HEK293 (cell line): ENCODE measurements at regions not wholly inside any gene's neighbourhood (a gene's known extent, or its start where the extent isn't known, plus 50 kb on each side); places are given as distances from the start of the nearest gene placed in this dataset.

Experiments used
- CTCF ChIA-PET: fragments of 350-600 bp; formaldehyde crosslinking; extraction: SDS; loops from one replicate; lab custom pipeline; 2021; ENCODE audit warnings: antibody characterized with exemption; lab: Yijun Ruan, JAX
- POLR2A ChIA-PET: fragments of 300-600 bp; formaldehyde crosslinking; extraction: SDS; loops from one replicate; lab custom pipeline; 2020; ENCODE audit warnings: antibody characterized with exemption, inconsistent platforms; lab: Yijun Ruan, JAX
- H3K27ac ChIP-seq: fragments of 200-500 bp; sonication (Bioruptor generic); 2 replicates; pipeline ENCODE4 v1.5.1; 2014; ENCODE audit warnings: low read depth, low read length, control low read depth, inconsistent platforms; ENCODE audit errors: extremely low read depth
- H3K36me3 ChIP-seq, 2 experiments: fragments of 200-500 bp in 1 of 2; sonication (Bioruptor generic) in 1 of 2; 1 replicate in 1 of 2; 2 replicates in 1 of 2; pipeline ENCODE4 v1.5.1; 2014 to 2017; ENCODE audit warnings: inconsistent platforms in 2 of 2, low read length in 2 of 2; ENCODE audit not compliant: control insufficient read depth in 2 of 2, insufficient read depth in 1 of 2
- H3K4me1 ChIP-seq: fragments of 200-500 bp; sonication (Bioruptor generic); 2 replicates; pipeline ENCODE4 v1.5.1; 2014; ENCODE audit warnings: mild to moderate bottlenecking, low read length, inconsistent platforms; ENCODE audit not compliant: control insufficient read depth, insufficient read depth
- H3K4me3 ChIP-seq: 2 replicates; pipeline ENCODE4 v1.5.1; 2011; ENCODE audit warnings: low read depth, mild to moderate bottlenecking, control low read depth, low read length, moderate library complexity
- H3K9me3 ChIP-seq: fragments of 200-500 bp; sonication (Bioruptor generic); 2 replicates; pipeline ENCODE4 v1.5.1; 2014; ENCODE audit warnings: low read depth, low read length, inconsistent platforms; ENCODE audit not compliant: control insufficient read depth, insufficient read depth
- GLIS2 ChIP-seq: fragments of 450-650 bp; formaldehyde crosslinking; IDR thresholded peaks from 2 replicates; pipeline ENCODE4 v1.5.1; 2016; ENCODE audit warnings: missing biosample characterization, missing genetic modification characterization
- HOXC10 ChIP-seq: sonication (generic); formaldehyde crosslinking; IDR thresholded peaks from 2 replicates; pipeline ENCODE4 v1.8.1; 2023; ENCODE audit warnings: mild to moderate bottlenecking, missing genetic modification reagents
- RBAK ChIP-seq: fragments of 450-650 bp; formaldehyde crosslinking; IDR thresholded peaks from 2 replicates; pipeline ENCODE4 v1.5.1; 2016; ENCODE audit warnings: missing biosample characterization, missing genetic modification characterization
- WT1 ChIP-seq: fragments of 450-650 bp; formaldehyde crosslinking; IDR thresholded peaks from 2 replicates; pipeline ENCODE4 v1.5.1; 2016; ENCODE audit warnings: missing biosample characterization, missing genetic modification characterization
- ZEB2 ChIP-seq: fragments of 450-650 bp; formaldehyde crosslinking; IDR thresholded peaks from 2 replicates; pipeline ENCODE4 v1.5.1; 2016; ENCODE audit warnings: missing biosample characterization, missing genetic modification characterization
- ZNF155 ChIP-seq: fragments of 450-650 bp; formaldehyde crosslinking; IDR thresholded peaks from 2 replicates; pipeline ENCODE4 v1.5.1; 2016; ENCODE audit warnings: missing biosample characterization, missing genetic modification characterization
- ZNF202 ChIP-seq: fragments of 450-650 bp; formaldehyde crosslinking; IDR thresholded peaks from 2 replicates; pipeline ENCODE4 v1.5.1; 2016; ENCODE audit warnings: missing biosample characterization, missing genetic modification characterization, borderline replicate concordance
- ZNF239 ChIP-seq: fragments of 450-650 bp; formaldehyde crosslinking; IDR thresholded peaks from 2 replicates; pipeline ENCODE4 v1.5.1; 2016; ENCODE audit warnings: missing biosample characterization, missing genetic modification characterization
- ZNF292 ChIP-seq: fragments of 450-650 bp; formaldehyde crosslinking; IDR thresholded peaks from 2 replicates; pipeline ENCODE4 v1.5.1; 2016; ENCODE audit warnings: low read depth, missing biosample characterization, missing genetic modification characterization, borderline replicate concordance
- ZNF488 ChIP-seq: fragments of 450-650 bp; formaldehyde crosslinking; IDR thresholded peaks from 2 replicates; pipeline ENCODE4 v1.5.1; 2016; ENCODE audit warnings: missing biosample characterization, missing genetic modification characterization
- ZNF521 ChIP-seq: fragments of 450-650 bp; formaldehyde crosslinking; IDR thresholded peaks from 2 replicates; pipeline ENCODE4 v1.5.1; 2017; ENCODE audit warnings: missing biosample characterization, mild to moderate bottlenecking, missing genetic modification characterization
- ZNF560 ChIP-seq: fragments of 450-650 bp; formaldehyde crosslinking; IDR thresholded peaks from 2 replicates; pipeline ENCODE4 v1.5.1; 2017; ENCODE audit warnings: missing biosample characterization, missing genetic modification characterization, borderline replicate concordance
- ZNF654 ChIP-seq: fragments of 450-650 bp; formaldehyde crosslinking; IDR thresholded peaks from 2 replicates; pipeline ENCODE4 v1.5.1; 2016; ENCODE audit warnings: low read depth, missing biosample characterization, missing genetic modification characterization
- ZNF76 ChIP-seq: fragments of 450-650 bp; formaldehyde crosslinking; IDR thresholded peaks from 2 replicates; pipeline ENCODE4; 2016; ENCODE audit warnings: low read depth, missing biosample characterization, missing genetic modification characterization, borderline replicate concordance
- ZSCAN30 ChIP-seq: fragments of 450-650 bp; IDR thresholded peaks from 2 replicates; pipeline ENCODE4 v1.5.1; 2018; ENCODE audit warnings: missing biosample characterization, mild to moderate bottlenecking, missing genetic modification characterization, moderate library complexity
- TF ChIP-seq, protein P1 (sequence below): fragments of 450-650 bp; formaldehyde crosslinking; IDR thresholded peaks from 2 replicates; pipeline ENCODE4 v1.5.0; 2017; ENCODE audit warnings: missing biosample characterization, missing genetic modification characterization, borderline replicate concordance
- TF ChIP-seq, protein P2 (sequence below): fragments of 450-650 bp; formaldehyde crosslinking; IDR thresholded peaks from 2 replicates; pipeline ENCODE4 v1.5.1; 2016; ENCODE audit warnings: missing biosample characterization, missing genetic modification characterization, borderline replicate concordance
- TF ChIP-seq, protein P3 (sequence below): fragments of 450-650 bp; formaldehyde crosslinking; IDR thresholded peaks from 2 replicates; pipeline ENCODE4 v1.5.1; 2016; ENCODE audit warnings: missing biosample characterization, missing genetic modification characterization
- TF ChIP-seq, protein P4 (sequence below): fragments of 450-650 bp; formaldehyde crosslinking; IDR thresholded peaks from 2 replicates; pipeline ENCODE4 v1.5.1; 2016; ENCODE audit warnings: missing biosample characterization, missing genetic modification characterization, low read depth

GRCh38 chr17:70290770-70291169, 121.4 kb downstream of the KCNJ2 start:
- H3K27ac ChIP-seq, result no peak overlapping the region
- H3K36me3 ChIP-seq, result no peaks in the 10 kb centered on the region
- H3K4me3 ChIP-seq, result no peak overlapping the region
- CTCF ChIA-PET, result no interaction called here
- no peaks in the 10 kb centered on the region for H3K9me3 ChIP-seq
- POLR2A ChIA-PET, result no interaction called here
- TF ChIP-seq, protein P1, sequence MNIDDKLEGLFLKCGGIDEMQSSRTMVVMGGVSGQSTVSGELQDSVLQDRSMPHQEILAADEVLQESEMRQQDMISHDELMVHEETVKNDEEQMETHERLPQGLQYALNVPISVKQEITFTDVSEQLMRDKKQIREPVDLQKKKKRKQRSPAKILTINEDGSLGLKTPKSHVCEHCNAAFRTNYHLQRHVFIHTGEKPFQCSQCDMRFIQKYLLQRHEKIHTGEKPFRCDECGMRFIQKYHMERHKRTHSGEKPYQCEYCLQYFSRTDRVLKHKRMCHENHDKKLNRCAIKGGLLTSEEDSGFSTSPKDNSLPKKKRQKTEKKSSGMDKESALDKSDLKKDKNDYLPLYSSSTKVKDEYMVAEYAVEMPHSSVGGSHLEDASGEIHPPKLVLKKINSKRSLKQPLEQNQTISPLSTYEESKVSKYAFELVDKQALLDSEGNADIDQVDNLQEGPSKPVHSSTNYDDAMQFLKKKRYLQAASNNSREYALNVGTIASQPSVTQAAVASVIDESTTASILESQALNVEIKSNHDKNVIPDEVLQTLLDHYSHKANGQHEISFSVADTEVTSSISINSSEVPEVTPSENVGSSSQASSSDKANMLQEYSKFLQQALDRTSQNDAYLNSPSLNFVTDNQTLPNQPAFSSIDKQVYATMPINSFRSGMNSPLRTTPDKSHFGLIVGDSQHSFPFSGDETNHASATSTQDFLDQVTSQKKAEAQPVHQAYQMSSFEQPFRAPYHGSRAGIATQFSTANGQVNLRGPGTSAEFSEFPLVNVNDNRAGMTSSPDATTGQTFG (tag by site-specific recombination), result no peak
- TF ChIP-seq HOXC10 (no peak), ZNF155 (no peak)
- peaks cover 7% of the 10 kb centered on the region; the same call in 1 of the 2 replicates for H3K4me1 ChIP-seq

DNA sequence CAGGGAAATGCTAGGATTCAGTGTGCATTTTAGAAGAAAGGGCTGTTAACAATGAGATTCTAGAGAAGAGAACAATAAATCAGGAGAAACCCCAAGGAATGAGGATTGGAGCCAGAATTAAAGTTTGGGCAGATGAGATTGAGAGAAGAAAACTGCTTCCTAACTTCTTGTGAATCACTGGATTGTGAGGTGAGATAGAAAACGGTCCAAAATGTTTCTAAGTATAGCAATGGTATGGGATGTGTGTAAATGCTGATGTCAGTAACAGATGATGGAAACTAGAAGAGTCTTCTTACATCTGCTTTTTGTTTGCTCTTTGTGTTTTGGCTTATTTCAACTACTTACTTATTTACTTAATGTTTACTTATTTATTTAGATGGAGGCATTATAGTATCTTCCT, 123.0 kb downstream of the KCNJ2 start:
- CTCF ChIA-PET, result no interaction called here
- Histone ChIP-seq H3K4me1 (peaks cover 7% of the 10 kb centered on the region; the same call in 1 of the 2 replicates), H3K9me3 (no peaks in the 10 kb centered on the region), H3K27ac (no peak overlapping the region), H3K4me3 (no peak overlapping the region), H3K36me3 (no peaks in the 10 kb centered on the region)
- TF ChIP-seq, protein P2, sequence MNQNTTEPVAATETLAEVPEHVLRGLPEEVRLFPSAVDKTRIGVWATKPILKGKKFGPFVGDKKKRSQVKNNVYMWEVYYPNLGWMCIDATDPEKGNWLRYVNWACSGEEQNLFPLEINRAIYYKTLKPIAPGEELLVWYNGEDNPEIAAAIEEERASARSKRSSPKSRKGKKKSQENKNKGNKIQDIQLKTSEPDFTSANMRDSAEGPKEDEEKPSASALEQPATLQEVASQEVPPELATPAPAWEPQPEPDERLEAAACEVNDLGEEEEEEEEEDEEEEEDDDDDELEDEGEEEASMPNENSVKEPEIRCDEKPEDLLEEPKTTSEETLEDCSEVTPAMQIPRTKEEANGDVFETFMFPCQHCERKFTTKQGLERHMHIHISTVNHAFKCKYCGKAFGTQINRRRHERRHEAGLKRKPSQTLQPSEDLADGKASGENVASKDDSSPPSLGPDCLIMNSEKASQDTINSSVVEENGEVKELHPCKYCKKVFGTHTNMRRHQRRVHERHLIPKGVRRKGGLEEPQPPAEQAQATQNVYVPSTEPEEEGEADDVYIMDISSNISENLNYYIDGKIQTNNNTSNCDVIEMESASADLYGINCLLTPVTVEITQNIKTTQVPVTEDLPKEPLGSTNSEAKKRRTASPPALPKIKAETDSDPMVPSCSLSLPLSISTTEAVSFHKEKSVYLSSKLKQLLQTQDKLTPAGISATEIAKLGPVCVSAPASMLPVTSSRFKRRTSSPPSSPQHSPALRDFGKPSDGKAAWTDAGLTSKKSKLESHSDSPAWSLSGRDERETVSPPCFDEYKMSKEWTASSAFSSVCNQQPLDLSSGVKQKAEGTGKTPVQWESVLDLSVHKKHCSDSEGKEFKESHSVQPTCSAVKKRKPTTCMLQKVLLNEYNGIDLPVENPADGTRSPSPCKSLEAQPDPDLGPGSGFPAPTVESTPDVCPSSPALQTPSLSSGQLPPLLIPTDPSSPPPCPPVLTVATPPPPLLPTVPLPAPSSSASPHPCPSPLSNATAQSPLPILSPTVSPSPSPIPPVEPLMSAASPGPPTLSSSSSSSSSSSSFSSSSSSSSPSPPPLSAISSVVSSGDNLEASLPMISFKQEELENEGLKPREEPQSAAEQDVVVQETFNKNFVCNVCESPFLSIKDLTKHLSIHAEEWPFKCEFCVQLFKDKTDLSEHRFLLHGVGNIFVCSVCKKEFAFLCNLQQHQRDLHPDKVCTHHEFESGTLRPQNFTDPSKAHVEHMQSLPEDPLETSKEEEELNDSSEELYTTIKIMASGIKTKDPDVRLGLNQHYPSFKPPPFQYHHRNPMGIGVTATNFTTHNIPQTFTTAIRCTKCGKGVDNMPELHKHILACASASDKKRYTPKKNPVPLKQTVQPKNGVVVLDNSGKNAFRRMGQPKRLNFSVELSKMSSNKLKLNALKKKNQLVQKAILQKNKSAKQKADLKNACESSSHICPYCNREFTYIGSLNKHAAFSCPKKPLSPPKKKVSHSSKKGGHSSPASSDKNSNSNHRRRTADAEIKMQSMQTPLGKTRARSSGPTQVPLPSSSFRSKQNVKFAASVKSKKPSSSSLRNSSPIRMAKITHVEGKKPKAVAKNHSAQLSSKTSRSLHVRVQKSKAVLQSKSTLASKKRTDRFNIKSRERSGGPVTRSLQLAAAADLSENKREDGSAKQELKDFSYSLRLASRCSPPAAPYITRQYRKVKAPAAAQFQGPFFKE (tag by site-specific recombination), result no peak
- no peak for TF ChIP-seq ZNF76 (tag by site-specific recombination)
- no peak for TF ChIP-seq RBAK
- no peak for TF ChIP-seq ZNF292 (tag by site-specific recombination)
- TF ChIP-seq ZEB2 (tag by site-specific recombination), result no peak
- TF ChIP-seq, protein P3, sequence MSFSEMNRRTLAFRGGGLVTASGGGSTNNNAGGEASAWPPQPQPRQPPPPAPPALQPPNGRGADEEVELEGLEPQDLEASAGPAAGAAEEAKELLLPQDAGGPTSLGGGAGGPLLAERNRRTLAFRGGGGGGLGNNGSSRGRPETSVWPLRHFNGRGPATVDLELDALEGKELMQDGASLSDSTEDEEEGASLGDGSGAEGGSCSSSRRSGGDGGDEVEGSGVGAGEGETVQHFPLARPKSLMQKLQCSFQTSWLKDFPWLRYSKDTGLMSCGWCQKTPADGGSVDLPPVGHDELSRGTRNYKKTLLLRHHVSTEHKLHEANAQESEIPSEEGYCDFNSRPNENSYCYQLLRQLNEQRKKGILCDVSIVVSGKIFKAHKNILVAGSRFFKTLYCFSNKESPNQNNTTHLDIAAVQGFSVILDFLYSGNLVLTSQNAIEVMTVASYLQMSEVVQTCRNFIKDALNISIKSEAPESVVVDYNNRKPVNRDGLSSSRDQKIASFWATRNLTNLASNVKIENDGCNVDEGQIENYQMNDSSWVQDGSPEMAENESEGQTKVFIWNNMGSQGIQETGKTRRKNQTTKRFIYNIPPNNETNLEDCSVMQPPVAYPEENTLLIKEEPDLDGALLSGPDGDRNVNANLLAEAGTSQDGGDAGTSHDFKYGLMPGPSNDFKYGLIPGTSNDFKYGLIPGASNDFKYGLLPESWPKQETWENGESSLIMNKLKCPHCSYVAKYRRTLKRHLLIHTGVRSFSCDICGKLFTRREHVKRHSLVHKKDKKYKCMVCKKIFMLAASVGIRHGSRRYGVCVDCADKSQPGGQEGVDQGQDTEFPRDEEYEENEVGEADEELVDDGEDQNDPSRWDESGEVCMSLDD (tag by site-specific recombination), result no peak
- no peak for TF ChIP-seq ZNF488
- TF ChIP-seq ZNF654 (tag by site-specific recombination), result no peak
- TF ChIP-seq ZNF521 (tag by site-specific recombination), result no peak
- TF ChIP-seq, protein P4, sequence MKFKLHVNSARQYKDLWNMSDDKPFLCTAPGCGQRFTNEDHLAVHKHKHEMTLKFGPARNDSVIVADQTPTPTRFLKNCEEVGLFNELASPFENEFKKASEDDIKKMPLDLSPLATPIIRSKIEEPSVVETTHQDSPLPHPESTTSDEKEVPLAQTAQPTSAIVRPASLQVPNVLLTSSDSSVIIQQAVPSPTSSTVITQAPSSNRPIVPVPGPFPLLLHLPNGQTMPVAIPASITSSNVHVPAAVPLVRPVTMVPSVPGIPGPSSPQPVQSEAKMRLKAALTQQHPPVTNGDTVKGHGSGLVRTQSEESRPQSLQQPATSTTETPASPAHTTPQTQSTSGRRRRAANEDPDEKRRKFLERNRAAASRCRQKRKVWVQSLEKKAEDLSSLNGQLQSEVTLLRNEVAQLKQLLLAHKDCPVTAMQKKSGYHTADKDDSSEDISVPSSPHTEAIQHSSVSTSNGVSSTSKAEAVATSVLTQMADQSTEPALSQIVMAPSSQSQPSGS (tag by site-specific recombination), result no peak
- TF ChIP-seq ZSCAN30 (tag by site-specific recombination), result no peak
- no peak for TF ChIP-seq ZNF560 (tag by site-specific recombination)
- no peak for TF ChIP-seq ZNF202 (tag by site-specific recombination)
- no peak for TF ChIP-seq GLIS2 (tag by site-specific recombination)
- no peak for TF ChIP-seq HOXC10
- TF ChIP-seq WT1 (tag by site-specific recombination), result no peak
- no peak for TF ChIP-seq ZNF239 (tag by site-specific recombination)
- POLR2A ChIA-PET, result no interaction called here
